DND-41 (cell line): ENCODE measurements at regions not wholly inside any gene's neighbourhood (a gene's known extent, or its start where the extent isn't known, plus 50 kb on each side); places are given as distances from the start of the nearest gene placed in this dataset.

Experiments used
- ATAC-seq: fragments of 200-7000 bp; cut with Tn5 transposase; 3 replicates; pipeline ENCODE4 v1.9.1; 2021; ENCODE audit warnings: low read depth; ENCODE audit not compliant: insufficient read depth
- DNase-seq: peaks from one replicate; pipeline ENCODE4 v3.0.0-alpha.2; 2020
- H2AFZ ChIP-seq: 2 replicates; pipeline ENCODE4 v1.6.0; 2012; ENCODE audit warnings: low read depth, low read length
- H3K27ac ChIP-seq: 2 replicates; pipeline ENCODE4 v1.5.1; 2012; ENCODE audit warnings: low read length, inconsistent platforms
- H3K27me3 ChIP-seq: fragments of 200-600 bp; sonication (generic); 2 replicates; pipeline ENCODE4 v1.6.0; 2012; ENCODE audit warnings: low read length, mild to moderate bottlenecking, inconsistent platforms; ENCODE audit not compliant: insufficient read depth, poor library complexity
- H3K36me3 ChIP-seq: 2 replicates; pipeline ENCODE4 v1.5.1; 2012; ENCODE audit warnings: low read length, inconsistent platforms; ENCODE audit not compliant: insufficient read depth
- H3K4me1 ChIP-seq: 2 replicates; pipeline ENCODE4 v1.5.1; 2012; ENCODE audit warnings: mild to moderate bottlenecking, low read length; ENCODE audit not compliant: insufficient read depth
- H3K4me2 ChIP-seq: 2 replicates; pipeline ENCODE4 v1.6.0; 2012; ENCODE audit warnings: mild to moderate bottlenecking, moderate library complexity, low read length, inconsistent platforms; ENCODE audit not compliant: insufficient read depth
- H3K4me3 ChIP-seq, 2 experiments: fragments of 200-600 bp in 1 of 2; shearing (Covaris generic) in 1 of 2; 2 replicates each; pipeline ENCODE4 v1.5.1; 2012 to 2016; ENCODE audit warnings: inconsistent platforms in 2 of 2, low read length in 2 of 2, mild to moderate bottlenecking in 2 of 2, low read depth in 1 of 2, moderate library complexity in 1 of 2
- H3K79me2 ChIP-seq: 2 replicates; pipeline ENCODE4 v1.6.0; 2012; ENCODE audit warnings: low read length, inconsistent platforms; ENCODE audit not compliant: insufficient read depth
- H3K9ac ChIP-seq: 2 replicates; pipeline ENCODE4 v1.6.0; 2012; ENCODE audit warnings: low read depth, mild to moderate bottlenecking, inconsistent platforms, low read length, moderate library complexity
- H3K9me3 ChIP-seq: 2 replicates; pipeline ENCODE4 v1.5.1; 2012; ENCODE audit warnings: low read length, moderate library complexity, mild to moderate bottlenecking, inconsistent platforms; ENCODE audit not compliant: insufficient read depth, severe bottlenecking
- H4K20me1 ChIP-seq: 2 replicates; pipeline ENCODE4 v1.6.0; 2012; ENCODE audit warnings: low read length; ENCODE audit not compliant: insufficient read depth
- CTCF ChIP-seq: IDR thresholded peaks from 2 replicates; pipeline ENCODE4 v1.5.1; 2012; ENCODE audit warnings: borderline replicate concordance, low read length, moderate library complexity, mild to moderate bottlenecking; ENCODE audit not compliant: poor library complexity, severe bottlenecking; ENCODE audit errors: extremely low read depth
- EZH2 ChIP-seq: IDR thresholded peaks from 3 replicates; pipeline ENCODE4 v1.6.1; 2012; ENCODE audit warnings: borderline replicate concordance, low read depth, mild to moderate bottlenecking, moderate library complexity, low read length, inconsistent platforms; ENCODE audit not compliant: severe bottlenecking

DNA sequence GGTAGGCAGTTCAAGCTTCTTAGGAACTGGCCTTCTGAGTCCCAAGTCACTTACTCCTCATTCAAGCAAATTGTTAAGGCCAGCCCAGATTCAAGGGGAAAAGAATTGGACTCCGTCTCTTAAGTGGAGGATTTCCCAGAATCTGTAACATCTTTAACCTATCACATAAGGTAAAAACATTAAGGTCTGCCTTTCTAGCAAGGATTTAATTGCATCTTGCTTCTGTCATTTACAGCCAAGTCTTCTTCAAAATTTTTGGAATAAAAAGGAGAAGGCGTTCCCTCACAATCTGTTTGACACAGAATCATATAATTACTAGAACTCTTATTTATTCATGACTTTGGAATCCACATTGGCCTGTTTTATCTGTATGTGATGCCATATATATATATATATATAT is 56.5 kb upstream of the ADORA2B start:
- Histone ChIP-seq H3K9me3 (no peaks in the 10 kb centered on the region), H3K4me2 (no peak overlapping the region), H3K4me3 (no peak overlapping the region), H3K9ac (no peak overlapping the region), H3K27me3 (no peaks in the 10 kb centered on the region), H3K36me3 (no peaks in the 10 kb centered on the region), H3K4me1 (no peaks in the 10 kb centered on the region), H4K20me1 (no peaks in the 10 kb centered on the region), H3K79me2 (no peaks in the 10 kb centered on the region), H2AFZ (no peak overlapping the region), H3K27ac (no peak overlapping the region)
- no peak for DNase-seq
- TF ChIP-seq CTCF (no peak), EZH2 (no peak)
- ATAC-seq = no peak

GRCh38 chr17:15890279-15890892 is 54.5 kb upstream of the ADORA2B start:
- DNase-seq = no peak
- H3K4me3 ChIP-seq = no peak overlapping the region
- no peaks in the 10 kb centered on the region for H4K20me1 ChIP-seq
- TF ChIP-seq CTCF (no peak), EZH2 (no peak)
- no peak overlapping the region for H2AFZ ChIP-seq
- no peak for ATAC-seq
- H3K27ac ChIP-seq = no peak overlapping the region
- no peak overlapping the region for H3K4me2 ChIP-seq
- H3K4me1 ChIP-seq = no peaks in the 10 kb centered on the region
- H3K79me2 ChIP-seq = no peaks in the 10 kb centered on the region
- H3K9me3 ChIP-seq = no peaks in the 10 kb centered on the region
- H3K36me3 ChIP-seq = no peaks in the 10 kb centered on the region
- H3K27me3 ChIP-seq = no peaks in the 10 kb centered on the region
- no peak overlapping the region for H3K9ac ChIP-seq

- DNase-seq (no peak), ATAC-seq (no peak)
- Histone ChIP-seq H3K27me3 (no peaks in the 10 kb centered on the region), H3K36me3 (no peaks in the 10 kb centered on the region), H2AFZ (no peak overlapping the region), H4K20me1 (no peaks in the 10 kb centered on the region), H3K79me2 (no peaks in the 10 kb centered on the region), H3K4me2 (no peak overlapping the region), H3K4me1 (no peaks in the 10 kb centered on the region), H3K4me3 (no peak overlapping the region), H3K9ac (no peak overlapping the region), H3K27ac (no peak overlapping the region), H3K9me3 (no peaks in the 10 kb centered on the region)
- TF ChIP-seq EZH2 (no peak), CTCF (no peak)
Observed at GRCh38 chr17:15891318-15891717, 53.6 kb upstream of the ADORA2B start.
